Left lung (tissue), 4 donors: ENCODE measurements at regions not wholly inside any gene's neighbourhood (a gene's known extent, or its start where the extent isn't known, plus 50 kb on each side); places are given as distances from the start of the nearest gene placed in this dataset.

Experiments used
- ATAC-seq: fragments of 200-7000 bp; cut with Tn5 transposase; one replicate; pipeline ENCODE4 v1.9.1; 2020; ENCODE audit warnings: moderate library complexity
- DNase-seq, 4 donors: peaks; one replicate each; pipeline ENCODE4 v3.0.0-alpha.2; 2013 to 2020
- H3K27ac ChIP-seq, 2 donors: fragments of 200-600 bp; sonication (generic) in 1 of 2; one replicate each; pipeline versions ENCODE4 v1.5.0 to v1.8.0; 2020 to 2021
- H3K27me3 ChIP-seq, 2 donors: fragments of 200-600 bp; sonication (generic) in 1 of 2; one replicate each; pipeline versions ENCODE4 v1.5.0 to v1.8.0; 2020 to 2021
- H3K36me3 ChIP-seq, 2 donors: fragments of 200-600 bp; sonication (generic) in 1 of 2; one replicate each; pipeline versions ENCODE4 v1.5.0 to v1.8.0; 2020 to 2021
- H3K4me1 ChIP-seq, 2 donors: fragments of 200-600 bp; one replicate each; pipeline ENCODE4 v1.8.0; 2021
- H3K4me3 ChIP-seq, 2 donors: fragments of 200-600 bp; sonication (generic) in 1 of 2; one replicate each; pipeline versions ENCODE4 v1.5.0 to v1.8.0; 2020 to 2021; ENCODE audit warnings: mild to moderate bottlenecking in 1 of 2
- H3K9me3 ChIP-seq, 2 donors: fragments of 200-600 bp; sonication (generic) in 1 of 2; one replicate each; pipeline versions ENCODE4 v1.5.0 to v1.8.0; 2020 to 2021
- intact Hi-C, 2 donors: fragments of 100-400 bp; cut with DNase I; formaldehyde crosslinking; loops; one replicate each; pipeline versions ENCODE4 v1.11.2 to v1.14.2; 2022
- TF ChIP-seq, protein P1 (sequence below), 2 donors: fragments of 200-600 bp; sonication (generic) in 1 of 2; IDR thresholded peaks; one replicate each; pipeline versions ENCODE4 v1.5.0 to v1.8.0; 2021; ENCODE audit warnings: antibody characterized with exemption in 2 of 2
- donor health status: DM: no; HTN: yes; CAD: no.
- donor health status: DM: no; HTN: no; CAD: no.

- H3K4me3 ChIP-seq, result no peak overlapping the region
- DNase-seq, result no peak
- no peak for ATAC-seq
- H3K27me3 ChIP-seq, result no peaks in the 10 kb centered on the region
- H3K4me1 ChIP-seq, result no peaks in the 10 kb centered on the region
- H3K36me3 ChIP-seq, result no peaks in the 10 kb centered on the region
- TF ChIP-seq, protein P1, sequence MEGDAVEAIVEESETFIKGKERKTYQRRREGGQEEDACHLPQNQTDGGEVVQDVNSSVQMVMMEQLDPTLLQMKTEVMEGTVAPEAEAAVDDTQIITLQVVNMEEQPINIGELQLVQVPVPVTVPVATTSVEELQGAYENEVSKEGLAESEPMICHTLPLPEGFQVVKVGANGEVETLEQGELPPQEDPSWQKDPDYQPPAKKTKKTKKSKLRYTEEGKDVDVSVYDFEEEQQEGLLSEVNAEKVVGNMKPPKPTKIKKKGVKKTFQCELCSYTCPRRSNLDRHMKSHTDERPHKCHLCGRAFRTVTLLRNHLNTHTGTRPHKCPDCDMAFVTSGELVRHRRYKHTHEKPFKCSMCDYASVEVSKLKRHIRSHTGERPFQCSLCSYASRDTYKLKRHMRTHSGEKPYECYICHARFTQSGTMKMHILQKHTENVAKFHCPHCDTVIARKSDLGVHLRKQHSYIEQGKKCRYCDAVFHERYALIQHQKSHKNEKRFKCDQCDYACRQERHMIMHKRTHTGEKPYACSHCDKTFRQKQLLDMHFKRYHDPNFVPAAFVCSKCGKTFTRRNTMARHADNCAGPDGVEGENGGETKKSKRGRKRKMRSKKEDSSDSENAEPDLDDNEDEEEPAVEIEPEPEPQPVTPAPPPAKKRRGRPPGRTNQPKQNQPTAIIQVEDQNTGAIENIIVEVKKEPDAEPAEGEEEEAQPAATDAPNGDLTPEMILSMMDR (IDR thresholded peaks at IDR 0.05), result no peak
- peaks cover 0 to 16% of the 10 kb centered on the region in 2 donors for H3K9me3 ChIP-seq
- no peak overlapping the region for H3K27ac ChIP-seq
- intact Hi-C loops, result no loop called here
Observed at GRCh38 chr2:175432021-175432420, 250.5 kb upstream of the ATP5MC3 start.

GRCh38 chr2:175431101-175431946 lies 249.8 kb upstream of the ATP5MC3 start:
- no peaks in the 10 kb centered on the region for H3K27me3 ChIP-seq
- peaks cover 0 to 16% of the 10 kb centered on the region in 2 donors for H3K9me3 ChIP-seq
- intact Hi-C loops, result no loop called here
- DNase-seq (no peak), ATAC-seq (no peak)
- no peaks in the 10 kb centered on the region for H3K4me1 ChIP-seq
- TF ChIP-seq, protein P1 (IDR thresholded peaks at IDR 0.05), result no peak
- no peak overlapping the region for H3K4me3 ChIP-seq
- no peaks in the 10 kb centered on the region for H3K36me3 ChIP-seq
- no peak overlapping the region for H3K27ac ChIP-seq

DNA sequence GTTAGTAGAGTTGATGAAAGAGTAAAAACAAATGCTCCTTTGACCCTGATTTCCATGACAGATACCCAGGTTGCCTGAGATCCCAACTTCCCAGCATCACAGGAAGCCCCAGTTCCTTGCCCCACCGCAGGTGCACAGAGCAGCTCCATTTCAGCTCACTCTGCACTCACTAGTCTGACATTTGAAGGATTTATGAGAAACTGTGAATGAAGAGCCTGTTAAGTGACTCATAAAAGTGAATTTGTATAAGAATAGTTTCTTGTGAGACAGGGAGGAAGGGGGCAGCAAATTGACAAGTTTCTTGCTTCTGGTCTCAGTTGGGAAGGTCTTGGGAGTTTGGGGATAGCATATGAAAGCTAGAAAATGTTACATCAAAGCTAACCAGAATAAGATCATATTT lies 248.7 kb upstream of the ATP5MC3 start:
- Histone ChIP-seq H3K4me1 (no peaks in the 10 kb centered on the region), H3K4me3 (no peak overlapping the region), H3K36me3 (no peaks in the 10 kb centered on the region), H3K27me3 (no peaks in the 10 kb centered on the region), H3K9me3 (peaks cover 0 to 16% of the 10 kb centered on the region in 2 donors), H3K27ac (no peak overlapping the region)
- TF ChIP-seq, protein P1 (IDR thresholded peaks at IDR 0.05), result no peak
- DNase-seq, result no peak
- ATAC-seq, result no peak
- intact Hi-C loops, result no loop called here

DNA sequence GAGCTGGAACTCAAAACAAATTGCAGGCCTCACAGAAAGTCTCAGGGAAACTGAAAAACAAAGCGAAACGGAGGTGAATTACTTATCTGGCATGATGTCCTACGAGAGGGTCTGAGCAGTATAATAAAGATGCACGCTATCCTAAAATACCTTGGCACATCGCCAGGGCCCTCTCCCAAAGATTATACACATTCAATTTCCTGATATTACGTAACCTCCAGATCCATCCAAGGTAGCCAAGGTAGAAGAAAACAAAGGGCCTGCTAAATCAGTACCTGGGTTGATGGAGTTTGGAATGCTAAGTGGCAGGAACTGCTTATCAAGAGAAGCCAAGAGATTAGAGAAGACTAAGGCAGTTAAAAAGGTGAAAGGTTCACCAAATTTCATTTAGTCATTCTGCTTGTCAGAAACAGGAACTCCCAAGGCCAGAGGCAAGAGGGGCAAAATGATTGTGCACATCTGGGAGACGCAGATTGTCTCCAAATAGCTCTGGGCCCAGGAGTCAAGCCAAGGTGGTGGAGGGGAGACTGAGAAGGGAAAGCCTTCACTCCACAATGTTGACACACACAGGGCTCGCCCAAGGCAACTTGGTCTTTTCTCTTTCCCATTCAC lies 236.8 kb upstream of the ATP5MC3 start:
- TF ChIP-seq, protein P1 (IDR thresholded peaks at IDR 0.05), result no peak
- Histone ChIP-seq H3K27me3 (no peaks in the 10 kb centered on the region), H3K36me3 (no peaks in the 10 kb centered on the region), H3K9me3 (no peaks in the 10 kb centered on the region), H3K27ac (no peak overlapping the region), H3K4me3 (no peak overlapping the region), H3K4me1 (peaks cover 0 to 8% of the 10 kb centered on the region in 2 donors)
- ATAC-seq, result no peak
- no peak for DNase-seq
- intact Hi-C loops, result no loop called here

- TF ChIP-seq, protein P1 (IDR thresholded peaks at IDR 0.05), result peak; percentile 43 to 58
- H3K4me3 ChIP-seq, result no peak overlapping the region
- intact Hi-C loops, result no loop called here
Observed at GRCh38 chr2:175414882-175415487, 233.5 kb upstream of the ATP5MC3 start.

More at GRCh38 chr2:175414882-175415487, 233.5 kb upstream of the ATP5MC3 start:
- DNase-seq, result peak in 3 of 4 donors; percentile 54 to 81 (median 66)
- H3K4me1 ChIP-seq, result peaks cover 0 to 8% of the 10 kb centered on the region in 2 donors
- peak; percentile 90 for ATAC-seq
- H3K9me3 ChIP-seq, result no peaks in the 10 kb centered on the region
- H3K36me3 ChIP-seq, result no peaks in the 10 kb centered on the region
- H3K27ac ChIP-seq, result no peak overlapping the region
- H3K27me3 ChIP-seq, result no peaks in the 10 kb centered on the region
